WTC11 (cell line): ENCODE measurements at regions not wholly inside any gene's neighbourhood (a gene's known extent, or its start where the extent isn't known, plus 50 kb on each side); places are given as distances from the start of the nearest gene placed in this dataset.

ENCODE experiments used
- ATAC-seq: fragments of 200-7000 bp; cut with Tn5 transposase; 2 replicates; pipeline ENCODE4 v1.10.0; 2021; ENCODE audit warnings: mild to moderate bottlenecking, moderate library complexity
- CTCF ChIA-PET: fragments of 300-600 bp; sonication (Branson Sonifier 250); formaldehyde crosslinking; loops from one replicate; lab custom pipeline; 2021; ENCODE audit warnings: antibody characterized with exemption; lab: Charles Lee
- POLR2A ChIA-PET: fragments of 350-600 bp; sonication (Branson Sonifier 250); formaldehyde crosslinking; loops from one replicate; lab custom pipeline; 2021; ENCODE audit warnings: antibody characterized with exemption; lab: Charles Lee
- DNase-seq: peaks from one replicate; pipeline ENCODE4 v3.0.0; 2021; ENCODE audit warnings: low spot score
- H3K27ac Mint-ChIP-seq: 2 replicates; pipeline ENCODE4 v1.8.0; 2021; ENCODE audit warnings: mixed read lengths
- H3K27me3 Mint-ChIP-seq: 2 replicates; pipeline ENCODE4 v1.8.0; 2021; ENCODE audit warnings: low read depth, mild to moderate bottlenecking, moderate library complexity, mixed read lengths
- H3K36me3 Mint-ChIP-seq: 2 replicates; pipeline ENCODE4 v1.8.0; 2021; ENCODE audit warnings: mixed read lengths
- H3K4me1 Mint-ChIP-seq: 2 replicates; pipeline ENCODE4 v1.8.0; 2022; ENCODE audit warnings: mixed read lengths
- H3K4me3 Mint-ChIP-seq: 2 replicates; pipeline ENCODE4 v1.8.0; 2021; ENCODE audit warnings: mild to moderate bottlenecking, moderate library complexity, mixed read lengths
- H3K9me3 Mint-ChIP-seq: 2 replicates; pipeline ENCODE4 v1.8.0; 2021; ENCODE audit warnings: mixed read lengths
- AFF4 ChIP-seq: sonication (generic); formaldehyde crosslinking; IDR thresholded peaks from 2 replicates; pipeline ENCODE4 v1.8.1; 2023; ENCODE audit warnings: mild to moderate bottlenecking, missing genetic modification reagents, borderline replicate concordance
- ATF6 ChIP-seq: sonication (generic); formaldehyde crosslinking; IDR thresholded peaks from 2 replicates; pipeline ENCODE4 v1.8.1; 2023; ENCODE audit warnings: mild to moderate bottlenecking, missing genetic modification reagents
- CBFB ChIP-seq: sonication (generic); formaldehyde crosslinking; IDR thresholded peaks from 2 replicates; pipeline ENCODE4 v1.8.1; 2022; ENCODE audit warnings: mild to moderate bottlenecking, low read depth, missing genetic modification reagents
- EMX1 ChIP-seq: fragments of 250-450 bp; sonication (Bioruptor Pico); IDR thresholded peaks from 2 replicates; pipeline ENCODE4 v1.8.0; 2021; ENCODE audit warnings: mild to moderate bottlenecking
- FOXP4 ChIP-seq: sonication (generic); formaldehyde crosslinking; IDR thresholded peaks from 2 replicates; pipeline ENCODE4 v1.8.0; 2022; ENCODE audit warnings: mild to moderate bottlenecking, missing genetic modification reagents
- MXD4 ChIP-seq: fragments of 250-450 bp; sonication (Bioruptor Pico); IDR thresholded peaks from 2 replicates; pipeline ENCODE4 v1.8.0; 2021; ENCODE audit warnings: mild to moderate bottlenecking, moderate library complexity, borderline replicate concordance
- OVOL2 ChIP-seq: fragments of 250-450 bp; sonication (Bioruptor Pico); IDR thresholded peaks from 2 replicates; pipeline ENCODE4 v1.9.0; 2021; ENCODE audit warnings: mild to moderate bottlenecking, borderline replicate concordance
- SMAD4 ChIP-seq: sonication (generic); formaldehyde crosslinking; IDR thresholded peaks from 2 replicates; pipeline ENCODE4 v1.8.0; 2022; ENCODE audit warnings: mild to moderate bottlenecking, missing genetic modification reagents
- SOX15 ChIP-seq: fragments of 250-450 bp; sonication (Bioruptor Pico); IDR thresholded peaks from 2 replicates; pipeline ENCODE4 v1.9.0; 2021; ENCODE audit warnings: mild to moderate bottlenecking
- USF1 ChIP-seq: sonication (generic); formaldehyde crosslinking; IDR thresholded peaks from 2 replicates; pipeline ENCODE4 v1.8.0; 2022; ENCODE audit warnings: mild to moderate bottlenecking, missing genetic modification reagents
- USF2 ChIP-seq: sonication (generic); formaldehyde crosslinking; IDR thresholded peaks from 2 replicates; pipeline ENCODE4 v1.8.1; 2023; ENCODE audit warnings: mild to moderate bottlenecking, missing genetic modification reagents, moderate library complexity
- ZBTB43 ChIP-seq: sonication (generic); formaldehyde crosslinking; IDR thresholded peaks from 2 replicates; pipeline ENCODE4 v1.8.1; 2023; ENCODE audit warnings: mild to moderate bottlenecking, missing genetic modification reagents
- ZNF423 ChIP-seq: fragments of 250-450 bp; sonication (Bioruptor Pico); IDR thresholded peaks from 2 replicates; pipeline ENCODE4 v2.1.2; 2022; ENCODE audit warnings: mild to moderate bottlenecking, moderate library complexity
- ZNF425 ChIP-seq: fragments of 250-450 bp; sonication (Bioruptor Pico); conservative IDR thresholded peaks from 2 replicates; pipeline ENCODE4 v1.9.0; 2021; ENCODE audit warnings: mild to moderate bottlenecking
- ZNF671 ChIP-seq: fragments of 250-450 bp; sonication (Bioruptor Pico); IDR thresholded peaks from 2 replicates; pipeline ENCODE4 v1.8.0; 2021; ENCODE audit warnings: mild to moderate bottlenecking
- ZSCAN18 ChIP-seq: fragments of 250-450 bp; sonication (Bioruptor Pico); IDR thresholded peaks from 2 replicates; pipeline ENCODE4 v2.1.2; 2022; ENCODE audit warnings: mild to moderate bottlenecking, moderate library complexity

GRCh38 chr20:57009355-57009754, 257.1 kb downstream of the BMP7 start:
- H3K36me3 Mint-ChIP-seq = no peaks in the 10 kb centered on the region
- H3K4me3 Mint-ChIP-seq = no peak overlapping the region
- no peak for DNase-seq
- ATAC-seq = no peak
- no peak overlapping the region for H3K27ac Mint-ChIP-seq
- H3K27me3 Mint-ChIP-seq = peaks cover 22% of the 10 kb centered on the region
- H3K9me3 Mint-ChIP-seq = no peaks in the 10 kb centered on the region
- peaks cover 8% of the 10 kb centered on the region for H3K4me1 Mint-ChIP-seq
- CTCF ChIA-PET = no interaction called here
- TF ChIP-seq ZNF423 (CRISPR knock-in tag) = no peak
- TF ChIP-seq USF1 = no peak
- TF ChIP-seq, all 79 proteins: peak for 0
- POLR2A ChIA-PET = no interaction called here

GRCh38 chr20:57009775-57010174, 256.7 kb downstream of the BMP7 start:
- H3K4me3 Mint-ChIP-seq = no peak overlapping the region
- DNase-seq = no peak
- CTCF ChIA-PET = no interaction called here
- H3K36me3 Mint-ChIP-seq = no peaks in the 10 kb centered on the region
- TF ChIP-seq ZBTB43 (CRISPR knock-in tag) = no peak
- no peak for TF ChIP-seq AFF4 (CRISPR knock-in tag)
- no peak for TF ChIP-seq SOX15
- TF ChIP-seq EMX1 (CRISPR knock-in tag) = no peak
- no peak for TF ChIP-seq OVOL2 (CRISPR knock-in tag)
- TF ChIP-seq FOXP4 = no peak
- TF ChIP-seq ZNF425 (CRISPR knock-in tag) = no peak
- no peak for TF ChIP-seq SMAD4 (CRISPR knock-in tag)
- no peak for TF ChIP-seq CBFB
- no peak for ATAC-seq
- H3K27me3 Mint-ChIP-seq = peaks cover 27% of the 10 kb centered on the region
- no peak overlapping the region for H3K27ac Mint-ChIP-seq
- H3K9me3 Mint-ChIP-seq = no peaks in the 10 kb centered on the region
- H3K4me1 Mint-ChIP-seq = peaks cover 8% of the 10 kb centered on the region
- POLR2A ChIA-PET = no interaction called here

GRCh38 chr20:57012691-57013090, 253.8 kb downstream of the BMP7 start:
- H3K9me3 Mint-ChIP-seq = no peaks in the 10 kb centered on the region
- no peak overlapping the region for H3K27ac Mint-ChIP-seq
- H3K4me3 Mint-ChIP-seq = no peak overlapping the region
- ChIA-PET POLR2A (no interaction called here), CTCF (interaction anchor here (0.5 to 1.3 kb wide), 2 partner anchors 17 to 43 kb away, joined by 3 to 4 read pairs; no protein-coding TSS in a partner anchor)
- peaks cover 14% of the 10 kb centered on the region for H3K4me1 Mint-ChIP-seq
- no peak for DNase-seq
- H3K36me3 Mint-ChIP-seq = no peaks in the 10 kb centered on the region
- no peak for ATAC-seq
- H3K27me3 Mint-ChIP-seq = peaks cover 32% of the 10 kb centered on the region
- TF ChIP-seq USF2 (CRISPR knock-in tag) (no peak), USF1 (no peak), ZSCAN18 (CRISPR knock-in tag) (no peak), MXD4 (CRISPR knock-in tag) (no peak), ATF6 (CRISPR knock-in tag) (no peak), ZNF671 (CRISPR knock-in tag) (no peak)
